Neural crest cell (in vitro differentiated cells): ENCODE measurements at regions not wholly inside any gene's neighbourhood (a gene's known extent, or its start where the extent isn't known, plus 50 kb on each side); places are given as distances from the start of the nearest gene placed in this dataset.
A peak's percentile ranks its signal among the peaks of the same experiment; 100 is the strongest.

Experiments
- DNase-seq: peaks from one replicate; pipeline ENCODE4 v3.0.0; 2021; ENCODE audit warnings: low read depth, mixed read lengths, low spot score
- H3K27ac Mint-ChIP-seq: one replicate; pipeline ENCODE4 v1.8.0; 2021; ENCODE audit warnings: mild to moderate bottlenecking, mixed read lengths; ENCODE audit not compliant: unreplicated experiment
- H3K27me3 Mint-ChIP-seq: 2 replicates; pipeline ENCODE4 v1.8.0; 2021; ENCODE audit warnings: low read depth, mild to moderate bottlenecking, mixed read lengths
- H3K36me3 Mint-ChIP-seq: 2 replicates; pipeline ENCODE4 v1.8.0; 2021; ENCODE audit warnings: low read depth, mild to moderate bottlenecking, mixed read lengths
- H3K4me1 Mint-ChIP-seq: 2 replicates; pipeline ENCODE4 v1.8.0; 2021; ENCODE audit warnings: mixed read lengths
- H3K4me3 Mint-ChIP-seq: one replicate; pipeline ENCODE4 v1.8.0; 2021; ENCODE audit warnings: mild to moderate bottlenecking, mixed read lengths
- H3K9me3 Mint-ChIP-seq: 2 replicates; pipeline ENCODE4 v1.8.0; 2021; ENCODE audit warnings: mixed read lengths
- TF ChIP-seq, protein P1 (sequence below): fragments of 200-600 bp; sonication (generic); conservative IDR thresholded peaks from 2 replicates; pipeline ENCODE4 v1.5.0; 2021; ENCODE audit warnings: antibody characterized with exemption, mild to moderate bottlenecking

DNA sequence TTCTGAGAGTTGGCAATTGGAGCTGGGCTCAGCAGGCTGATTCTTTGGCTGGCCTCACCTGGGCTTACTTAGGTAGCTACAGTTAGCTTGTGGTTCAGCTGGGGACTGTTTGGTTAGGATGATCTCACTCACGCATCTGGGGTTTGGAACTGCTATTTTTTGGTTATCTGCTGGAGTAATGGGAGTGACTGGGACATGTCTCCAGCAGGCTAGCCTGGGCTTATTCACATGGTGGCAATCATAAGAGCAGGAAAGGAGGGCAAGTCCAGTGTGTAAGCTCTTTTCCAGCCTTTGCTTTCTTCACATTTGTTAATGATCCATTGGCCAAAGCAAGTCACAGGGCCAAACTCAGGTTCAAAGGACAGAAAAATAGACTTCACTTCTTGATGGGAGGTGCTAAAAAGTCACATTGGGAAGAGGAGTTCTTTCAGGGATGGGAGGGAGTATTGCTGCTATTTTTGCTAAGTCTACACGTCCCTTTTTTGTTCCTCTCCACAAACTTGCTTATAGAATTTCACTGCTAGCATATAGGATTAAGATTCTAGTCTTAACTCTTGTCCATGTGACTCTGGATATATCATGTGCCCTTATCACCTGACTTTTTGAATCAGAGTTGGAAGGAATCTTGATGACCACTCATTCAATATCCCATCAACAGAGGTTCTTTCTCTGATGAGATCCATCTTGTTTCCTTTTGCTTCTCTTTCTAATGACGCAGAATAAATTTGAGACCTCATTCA is 174.0 kb downstream of the ZFP36L2 start:
- TF ChIP-seq, protein P1, sequence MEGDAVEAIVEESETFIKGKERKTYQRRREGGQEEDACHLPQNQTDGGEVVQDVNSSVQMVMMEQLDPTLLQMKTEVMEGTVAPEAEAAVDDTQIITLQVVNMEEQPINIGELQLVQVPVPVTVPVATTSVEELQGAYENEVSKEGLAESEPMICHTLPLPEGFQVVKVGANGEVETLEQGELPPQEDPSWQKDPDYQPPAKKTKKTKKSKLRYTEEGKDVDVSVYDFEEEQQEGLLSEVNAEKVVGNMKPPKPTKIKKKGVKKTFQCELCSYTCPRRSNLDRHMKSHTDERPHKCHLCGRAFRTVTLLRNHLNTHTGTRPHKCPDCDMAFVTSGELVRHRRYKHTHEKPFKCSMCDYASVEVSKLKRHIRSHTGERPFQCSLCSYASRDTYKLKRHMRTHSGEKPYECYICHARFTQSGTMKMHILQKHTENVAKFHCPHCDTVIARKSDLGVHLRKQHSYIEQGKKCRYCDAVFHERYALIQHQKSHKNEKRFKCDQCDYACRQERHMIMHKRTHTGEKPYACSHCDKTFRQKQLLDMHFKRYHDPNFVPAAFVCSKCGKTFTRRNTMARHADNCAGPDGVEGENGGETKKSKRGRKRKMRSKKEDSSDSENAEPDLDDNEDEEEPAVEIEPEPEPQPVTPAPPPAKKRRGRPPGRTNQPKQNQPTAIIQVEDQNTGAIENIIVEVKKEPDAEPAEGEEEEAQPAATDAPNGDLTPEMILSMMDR: no peak

GRCh38 chr2:43051338-43051737 is 175.1 kb downstream of the ZFP36L2 start:
- H3K9me3 Mint-ChIP-seq: no peaks in the 10 kb centered on the region
- H3K4me1 Mint-ChIP-seq: peaks cover 48% of the 10 kb centered on the region
- H3K36me3 Mint-ChIP-seq: no peaks in the 10 kb centered on the region
- TF ChIP-seq, protein P1: no peak
- no peaks in the 10 kb centered on the region for H3K27me3 Mint-ChIP-seq
- DNase-seq: no peak
- peak overlapping the region; percentile 53 for H3K27ac Mint-ChIP-seq
- no peak overlapping the region for H3K4me3 Mint-ChIP-seq

More for the DNA sequence above, 174.0 kb downstream of the ZFP36L2 start:
- no peak for DNase-seq
- no peak overlapping the region for H3K4me3 Mint-ChIP-seq
- H3K9me3 Mint-ChIP-seq: no peaks in the 10 kb centered on the region
- peaks cover 40% of the 10 kb centered on the region for H3K4me1 Mint-ChIP-seq
- H3K36me3 Mint-ChIP-seq: no peaks in the 10 kb centered on the region
- H3K27me3 Mint-ChIP-seq: no peaks in the 10 kb centered on the region
- no peak overlapping the region for H3K27ac Mint-ChIP-seq

- Mint-ChIP-seq H3K4me1 (peaks cover 53% of the 10 kb centered on the region), H3K4me3 (no peak overlapping the region), H3K27ac (peak overlapping the region; percentile 53), H3K9me3 (no peaks in the 10 kb centered on the region), H3K36me3 (no peaks in the 10 kb centered on the region), H3K27me3 (no peaks in the 10 kb centered on the region)
- DNase-seq: no peak
- TF ChIP-seq, protein P1: no peak
Observed at GRCh38 chr2:43050866-43051265, 175.5 kb downstream of the ZFP36L2 start.

GRCh38 chr2:43049836-43050801 is 176.3 kb downstream of the ZFP36L2 start:
- H3K9me3 Mint-ChIP-seq: no peaks in the 10 kb centered on the region
- H3K27me3 Mint-ChIP-seq: no peaks in the 10 kb centered on the region
- TF ChIP-seq, protein P1: no peak
- peak overlapping the region; percentile 59 for H3K27ac Mint-ChIP-seq
- no peak for DNase-seq
- no peaks in the 10 kb centered on the region for H3K36me3 Mint-ChIP-seq
- peaks cover 54% of the 10 kb centered on the region for H3K4me1 Mint-ChIP-seq
- H3K4me3 Mint-ChIP-seq: no peak overlapping the region

- Mint-ChIP-seq H3K9me3 (no peaks in the 10 kb centered on the region), H3K36me3 (no peaks in the 10 kb centered on the region), H3K4me1 (peaks cover 53% of the 10 kb centered on the region), H3K27me3 (no peaks in the 10 kb centered on the region), H3K4me3 (peak overlapping the region; percentile 3), H3K27ac (peak overlapping the region; percentile 22)
- TF ChIP-seq, protein P1: no peak
- no peak for DNase-seq
Observed at GRCh38 chr2:43047187-43047780, 179.1 kb downstream of the ZFP36L2 start.
